Activated CD4-positive, alpha-beta T cell treated with anti-CD3 and anti-CD28 coated beads for 36 hours (primary cell): ENCODE measurements at regions not wholly inside any gene's neighbourhood (a gene's known extent, or its start where the extent isn't known, plus 50 kb on each side); places are given as distances from the start of the nearest gene placed in this dataset.

Experiments used
- ATAC-seq: fragments of 200-7000 bp; cut with Tn5 transposase; one replicate; pipeline ENCODE4 v1.10.0; 2021; ENCODE audit warnings: mild to moderate bottlenecking, moderate library complexity
- CTCF ChIA-PET: fragments of 350-600 bp; sonication (Branson Sonifier 250); formaldehyde crosslinking; loops from one replicate; lab custom pipeline; 2021; ENCODE audit warnings: antibody characterized with exemption; lab: Charles Lee
- POLR2A ChIA-PET: fragments of 350-600 bp; sonication (Branson Sonifier 250); formaldehyde crosslinking; loops from one replicate; lab custom pipeline; 2021; ENCODE audit warnings: antibody characterized with exemption, inconsistent platforms; lab: Charles Lee
- DNase-seq: peaks from one replicate; pipeline ENCODE4 v3.0.0-alpha.2; 2020
- H3K27ac Mint-ChIP-seq: one replicate; pipeline ENCODE4 v1.8.0; 2021; ENCODE audit warnings: mixed read lengths
- H3K27me3 Mint-ChIP-seq: one replicate; pipeline ENCODE4 v1.8.0; 2021; ENCODE audit warnings: mixed read lengths
- H3K36me3 Mint-ChIP-seq: one replicate; pipeline ENCODE4 v1.8.0; 2021; ENCODE audit warnings: low read depth, mixed read lengths
- H3K4me1 Mint-ChIP-seq: one replicate; pipeline ENCODE4 v1.8.0; 2021; ENCODE audit warnings: mixed read lengths
- H3K4me3 Mint-ChIP-seq: one replicate; pipeline ENCODE4 v1.8.0; 2021; ENCODE audit warnings: mild to moderate bottlenecking, moderate library complexity, mixed read lengths
- H3K9me3 Mint-ChIP-seq: one replicate; pipeline ENCODE4 v1.8.0; 2021; ENCODE audit warnings: low read depth, mixed read lengths
- intact Hi-C, 2 experiments: fragments of 100-400 bp; cut with DNase I in 1 of 2; cut with micrococcal nuclease in 1 of 2; formaldehyde crosslinking; loops; one replicate each; pipeline versions ENCODE4 v1.14.2 to v1.15.1; 2022 to 2024; cut with DNase I, micrococcal nuclease

GRCh38 chr6:72534236-72534635 is 87.6 kb upstream of the KCNQ5 start:
- H3K27ac Mint-ChIP-seq: no peak overlapping the region
- DNase-seq (no peak), ATAC-seq (no peak)
- ChIA-PET CTCF (no interaction called here), POLR2A (no interaction called here)
- no peak overlapping the region for H3K4me3 Mint-ChIP-seq
- H3K27me3 Mint-ChIP-seq: no peaks in the 10 kb centered on the region
- no peaks in the 10 kb centered on the region for H3K9me3 Mint-ChIP-seq
- intact Hi-C loops: no loop called here
- H3K4me1 Mint-ChIP-seq: no peaks in the 10 kb centered on the region
- no peaks in the 10 kb centered on the region for H3K36me3 Mint-ChIP-seq

GRCh38 chr6:72535124-72535523 is 86.7 kb upstream of the KCNQ5 start:
- ChIA-PET POLR2A (no interaction called here), CTCF (no interaction called here)
- intact Hi-C loops: no loop called here
- Mint-ChIP-seq H3K36me3 (no peaks in the 10 kb centered on the region), H3K27ac (no peak overlapping the region), H3K4me3 (no peak overlapping the region), H3K9me3 (peaks cover 3% of the 10 kb centered on the region), H3K27me3 (no peaks in the 10 kb centered on the region), H3K4me1 (no peaks in the 10 kb centered on the region)
- DNase-seq (no peak), ATAC-seq (no peak)

GRCh38 chr6:72547020-72547419 is 74.8 kb upstream of the KCNQ5 start:
- intact Hi-C loops: no loop called here
- ChIA-PET CTCF (interaction anchor here (0.5 to 1.2 kb wide), 4 partner anchors 9 to 1734 kb away, joined by 3 to 5 read pairs (median 4); no protein-coding TSS in a partner anchor), POLR2A (no interaction called here)
- no peak for DNase-seq
- Mint-ChIP-seq H3K9me3 (peaks cover 9% of the 10 kb centered on the region), H3K4me1 (no peaks in the 10 kb centered on the region), H3K4me3 (no peak overlapping the region), H3K27ac (no peak overlapping the region), H3K36me3 (no peaks in the 10 kb centered on the region), H3K27me3 (peaks cover 10% of the 10 kb centered on the region)
- no peak for ATAC-seq

GRCh38 chr6:72551470-72551869 is 70.4 kb upstream of the KCNQ5 start:
- H3K9me3 Mint-ChIP-seq: no peaks in the 10 kb centered on the region
- H3K36me3 Mint-ChIP-seq: no peaks in the 10 kb centered on the region
- ATAC-seq (no peak), DNase-seq (no peak)
- ChIA-PET CTCF (no interaction called here), POLR2A (no interaction called here)
- H3K27me3 Mint-ChIP-seq: peaks cover 2% of the 10 kb centered on the region
- no peak overlapping the region for H3K27ac Mint-ChIP-seq
- intact Hi-C loops: no loop called here
- H3K4me1 Mint-ChIP-seq: peaks cover 5% of the 10 kb centered on the region
- no peak overlapping the region for H3K4me3 Mint-ChIP-seq

GRCh38 chr6:72552938-72553337 is 68.9 kb upstream of the KCNQ5 start:
- intact Hi-C loops: no loop called here
- Mint-ChIP-seq H3K4me1 (peaks cover 5% of the 10 kb centered on the region), H3K27me3 (no peaks in the 10 kb centered on the region), H3K4me3 (no peak overlapping the region), H3K36me3 (no peaks in the 10 kb centered on the region), H3K27ac (no peak overlapping the region), H3K9me3 (no peaks in the 10 kb centered on the region)
- DNase-seq (no peak), ATAC-seq (no peak)
- CTCF ChIA-PET: no interaction called here
- POLR2A ChIA-PET: no interaction called here

- POLR2A ChIA-PET: no interaction called here
- Mint-ChIP-seq H3K4me3 (no peak overlapping the region), H3K27me3 (no peaks in the 10 kb centered on the region), H3K4me1 (peaks cover 5% of the 10 kb centered on the region), H3K9me3 (no peaks in the 10 kb centered on the region), H3K36me3 (no peaks in the 10 kb centered on the region), H3K27ac (no peak overlapping the region)
- intact Hi-C loops: no loop called here
- no peak for DNase-seq
- CTCF ChIA-PET: no interaction called here
- peak; percentile 81 for ATAC-seq
Measured at GRCh38 chr6:72553531-72554511, 68.0 kb upstream of the KCNQ5 start.

- ATAC-seq: no peak
- intact Hi-C loops: no loop called here
- Mint-ChIP-seq H3K4me3 (no peak overlapping the region), H3K27me3 (no peaks in the 10 kb centered on the region), H3K36me3 (no peaks in the 10 kb centered on the region), H3K4me1 (peaks cover 5% of the 10 kb centered on the region), H3K9me3 (no peaks in the 10 kb centered on the region), H3K27ac (no peak overlapping the region)
- DNase-seq: no peak
- ChIA-PET CTCF (interaction anchor here (1.1 kb wide), 1 partner anchor 12 kb away, joined by 5 read pairs; no protein-coding TSS in a partner anchor), POLR2A (no interaction called here)
Measured at GRCh38 chr6:72554761-72555221, 67.1 kb upstream of the KCNQ5 start.

GRCh38 chr6:72559067-72559466 is 62.8 kb upstream of the KCNQ5 start:
- ATAC-seq: no peak
- DNase-seq: no peak
- Mint-ChIP-seq H3K4me3 (no peak overlapping the region), H3K27me3 (peaks cover 2% of the 10 kb centered on the region), H3K4me1 (no peaks in the 10 kb centered on the region), H3K27ac (no peak overlapping the region), H3K9me3 (no peaks in the 10 kb centered on the region), H3K36me3 (no peaks in the 10 kb centered on the region)
- ChIA-PET CTCF (no interaction called here), POLR2A (no interaction called here)
- intact Hi-C loops: no loop called here

- intact Hi-C loops: no loop called here
- Mint-ChIP-seq H3K4me1 (no peaks in the 10 kb centered on the region), H3K36me3 (no peaks in the 10 kb centered on the region), H3K27ac (no peak overlapping the region), H3K9me3 (no peaks in the 10 kb centered on the region), H3K4me3 (no peak overlapping the region), H3K27me3 (peaks cover 2% of the 10 kb centered on the region)
- ChIA-PET POLR2A (no interaction called here), CTCF (interaction anchor here (0.6 kb wide), 1 partner anchor 79 kb away, joined by 3 read pairs; no protein-coding TSS in a partner anchor)
- DNase-seq (no peak), ATAC-seq (no peak)
Measured at GRCh38 chr6:72559555-72559954, 62.3 kb upstream of the KCNQ5 start.

GRCh38 chr6:72560721-72561593 is 60.9 kb upstream of the KCNQ5 start:
- POLR2A ChIA-PET: interaction anchor here (0.6 kb wide), 1 partner anchor 694 kb away, joined by 3 read pairs; no protein-coding TSS in a partner anchor
- intact Hi-C loops: no loop called here
- H3K9me3 Mint-ChIP-seq: no peaks in the 10 kb centered on the region
- no peak overlapping the region for H3K27ac Mint-ChIP-seq
- H3K4me1 Mint-ChIP-seq: no peaks in the 10 kb centered on the region
- no peak for ATAC-seq
- CTCF ChIA-PET: interaction anchor here (0.7 to 1.1 kb wide), 4 partner anchors 15 to 569 kb away, joined by 3 to 5 read pairs (median 3); no protein-coding TSS in a partner anchor
- H3K4me3 Mint-ChIP-seq: no peak overlapping the region
- no peaks in the 10 kb centered on the region for H3K36me3 Mint-ChIP-seq
- peaks cover 2% of the 10 kb centered on the region for H3K27me3 Mint-ChIP-seq
- no peak for DNase-seq

GRCh38 chr6:72561629-72562028 is 60.2 kb upstream of the KCNQ5 start:
- H3K4me3 Mint-ChIP-seq: no peak overlapping the region
- no peaks in the 10 kb centered on the region for H3K9me3 Mint-ChIP-seq
- ChIA-PET POLR2A (no interaction called here), CTCF (interaction anchor here (0.9 kb wide), 1 partner anchor 569 kb away, joined by 3 read pairs; no protein-coding TSS in a partner anchor)
- no peak overlapping the region for H3K27ac Mint-ChIP-seq
- H3K27me3 Mint-ChIP-seq: peaks cover 2% of the 10 kb centered on the region
- DNase-seq (no peak), ATAC-seq (no peak)
- no peaks in the 10 kb centered on the region for H3K4me1 Mint-ChIP-seq
- H3K36me3 Mint-ChIP-seq: no peaks in the 10 kb centered on the region
- intact Hi-C loops: no loop called here
